ENCODE measurements at regions not wholly inside any gene's neighbourhood (a gene's known extent, or its start where the extent isn't known, plus 50 kb on each side); places are given as distances from the start of the nearest gene placed in this dataset.

- Histone ChIP-seq H3K4me3 (ENCODE audit: insufficient read depth, low read depth, low read length) (no peak overlapping the region), H3K36me3 (ENCODE audit: control insufficient read depth, insufficient read depth, low read length) (no peaks in the 10 kb centered on the region), H2BK15ac (ENCODE audit: low read depth, low read length) (no peak overlapping the region), H3K27me3 (ENCODE audit: control insufficient read depth, insufficient read depth, low read length) (no peaks in the 10 kb centered on the region), H3K18ac (ENCODE audit: low read depth, low read length) (peak overlapping the region; percentile 30; the same call in 1 of the 2 replicates), H3K4me2 (ENCODE audit: low read depth, low read length) (no peak overlapping the region), H3K79me1 (ENCODE audit: low read depth in 1 of 2, low read length in 2 of 2) (no peaks in the 10 kb centered on the region), H2AFZ (replicated peaks; ENCODE audit: low read length, poor library complexity) (peak overlapping the region; percentile 59), H2BK5ac (ENCODE audit: low read depth, low read length, poor library complexity, severe bottlenecking) (peak overlapping the region; percentile 7), H2AK5ac (ENCODE audit: low read depth, low read length) (no peak overlapping the region), H3K9me3 (ENCODE audit: control insufficient read depth, insufficient read depth, low read length) (no peaks in the 10 kb centered on the region), H3K4me1 (ENCODE audit: control insufficient read depth, insufficient read depth, low read length) (peaks cover 5% of the 10 kb centered on the region; the same call in 1 of the 2 replicates), H3K9ac (ENCODE audit: low read depth, low read length) (no peak overlapping the region), H2BK120ac (ENCODE audit: low read depth, low read length) (no peak overlapping the region), H3K14ac (replicated peaks; ENCODE audit: low read depth, low read length) (no peak overlapping the region; the same call in 1 of the 2 replicates), H2BK20ac (ENCODE audit: low read depth, low read length) (no peak overlapping the region), H4K20me1 (ENCODE audit: insufficient read depth, low read length) (no peaks in the 10 kb centered on the region), H3K4ac (ENCODE audit: low read depth, low read length) (no peak overlapping the region), H3K56ac (ENCODE audit: extremely low read depth, insufficient read depth, low read length) (no peak overlapping the region; the same call in 1 of the 2 replicates), H4K8ac (ENCODE audit: low read depth in 2 of 2, low read length in 2 of 2) (peak overlapping the region; percentile 16 to 40; a peak in 2 of 4 replicates), H3K23ac (ENCODE audit: low read depth, low read length) (no peak overlapping the region), H4K91ac (ENCODE audit: insufficient read depth, low read depth, low read length) (no peak overlapping the region), H3K27ac (ENCODE audit: insufficient read depth, low read length) (no peak overlapping the region), H4K5ac (ENCODE audit: low read depth, low read length) (no peak overlapping the region), H2AK9ac (replicated peaks; ENCODE audit: low read depth, low read length, poor library complexity) (no peak overlapping the region), H3K9me1 (ENCODE audit: insufficient read depth, low read length) (no peaks in the 10 kb centered on the region)
- ChIA-PET CTCF (interaction anchor here (0.6 kb wide), 1 partner anchor 8 kb away, joined by 3 read pairs; no protein-coding TSS in a partner anchor), POLR2A (ENCODE audit: unreplicated experiment) (interaction anchor here (0.9 kb wide), 1 partner anchor 13 kb away, joined by 4 read pairs; no protein-coding TSS in a partner anchor)
- dilution Hi-C loops (cut with HindIII; ENCODE audit: low sequenced_read_pairs, unreplicated experiment) (no loop called here), in situ Hi-C loops (cut with MboI; ENCODE audit: low sequenced_read_pairs) (no loop called here), intact Hi-C loops (cut with micrococcal nuclease) (no loop called here)
- no peak for TF ChIP-seq USF2 (IDR thresholded peaks at IDR 0.05; ENCODE audit: low read depth, low read length)
- TF ChIP-seq FOS (IDR thresholded peaks at IDR 0.05; ENCODE audit: low read depth, low read length): 0 out of 2 replicates have a peak, but pooled peaks have one; percentile 19
- DNase-seq (peak; percentile 58), ATAC-seq (ENCODE audit: low read depth) (peak; percentile 49)
- no TSS peak for BruUV-seq (replicated peaks)
- 100% methylated on average over 1 of the region's 6 CpGs; no CpG with 5 or more reads in 1 of the 2 experiments for WGBS, 2 experiments (ENCODE audit: extremely low coverage in 2 of 2, insufficient read length in 1 of 2)
These were observed 121.5 kb upstream of the NEDD9 start for GRCh38 chr6:11353921-11354389.
